GM13976 (cell line): ENCODE measurements at regions not wholly inside any gene's neighbourhood (a gene's known extent, or its start where the extent isn't known, plus 50 kb on each side); places are given as distances from the start of the nearest gene placed in this dataset.
A peak's percentile ranks its signal among the peaks of the same experiment; 100 is the strongest.

Experiments used
- DNase-seq: peaks from one replicate; pipeline ENCODE4 v3.0.0; 2012; ENCODE audit warnings: low spot score
- in situ Hi-C: fragments of 300-500 bp; cut with MboI; formaldehyde crosslinking; loops from one replicate; pipeline ENCODE4 v1.12.0; 2022; ENCODE audit warnings: low sequenced_read_pairs, mixed read lengths, inconsistent platforms; ENCODE audit not compliant: unreplicated experiment
- TF ChIP-seq, protein P1 (sequence below): IDR thresholded peaks from 2 replicates; pipeline ENCODE4 v1.5.1; 2012; ENCODE audit warnings: borderline replicate concordance, mild to moderate bottlenecking; ENCODE audit not compliant: insufficient read depth; ENCODE audit errors: extremely low read depth, missing control alignments, control extremely low read depth

GRCh38 chr12:31876568-31877424 lies 82.4 kb upstream of the RESF1 start:
- DNase-seq: no peak
- TF ChIP-seq, protein P1, sequence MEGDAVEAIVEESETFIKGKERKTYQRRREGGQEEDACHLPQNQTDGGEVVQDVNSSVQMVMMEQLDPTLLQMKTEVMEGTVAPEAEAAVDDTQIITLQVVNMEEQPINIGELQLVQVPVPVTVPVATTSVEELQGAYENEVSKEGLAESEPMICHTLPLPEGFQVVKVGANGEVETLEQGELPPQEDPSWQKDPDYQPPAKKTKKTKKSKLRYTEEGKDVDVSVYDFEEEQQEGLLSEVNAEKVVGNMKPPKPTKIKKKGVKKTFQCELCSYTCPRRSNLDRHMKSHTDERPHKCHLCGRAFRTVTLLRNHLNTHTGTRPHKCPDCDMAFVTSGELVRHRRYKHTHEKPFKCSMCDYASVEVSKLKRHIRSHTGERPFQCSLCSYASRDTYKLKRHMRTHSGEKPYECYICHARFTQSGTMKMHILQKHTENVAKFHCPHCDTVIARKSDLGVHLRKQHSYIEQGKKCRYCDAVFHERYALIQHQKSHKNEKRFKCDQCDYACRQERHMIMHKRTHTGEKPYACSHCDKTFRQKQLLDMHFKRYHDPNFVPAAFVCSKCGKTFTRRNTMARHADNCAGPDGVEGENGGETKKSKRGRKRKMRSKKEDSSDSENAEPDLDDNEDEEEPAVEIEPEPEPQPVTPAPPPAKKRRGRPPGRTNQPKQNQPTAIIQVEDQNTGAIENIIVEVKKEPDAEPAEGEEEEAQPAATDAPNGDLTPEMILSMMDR: no peak
- in situ Hi-C loops: no loop called here

DNA sequence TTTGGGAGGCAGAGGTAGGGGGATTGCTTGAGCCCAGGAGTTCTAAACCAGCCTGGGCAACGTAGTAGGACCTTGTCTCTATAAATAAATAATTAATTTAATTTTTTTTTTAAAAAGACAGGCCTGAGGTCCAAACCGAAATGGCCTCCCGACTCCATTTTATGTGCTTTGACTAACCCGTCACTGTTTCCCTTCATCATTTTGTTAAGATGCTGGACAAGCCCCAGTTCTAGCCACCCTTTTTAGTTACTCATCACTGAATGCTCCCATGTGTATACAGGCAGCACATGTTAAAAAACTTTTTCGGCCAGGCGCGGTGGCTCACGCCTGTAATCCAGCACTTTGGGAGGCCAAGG lies 83.6 kb upstream of the RESF1 start:
- in situ Hi-C loops: no loop called here
- TF ChIP-seq, protein P1: no peak
- DNase-seq: no peak

- TF ChIP-seq, protein P1: no peak
- peak; percentile 75 for DNase-seq
- in situ Hi-C loops: no loop called here
These were observed 84.1 kb upstream of the RESF1 start for GRCh38 chr12:31874961-31875608.

- in situ Hi-C loops: no loop called here
- no peak for DNase-seq
- TF ChIP-seq, protein P1: no peak
These were observed 86.2 kb upstream of the RESF1 start for GRCh38 chr12:31872831-31873604.

- TF ChIP-seq, protein P1: no peak
- DNase-seq: no peak
- in situ Hi-C loops: no loop called here
These were observed 89.2 kb upstream of the RESF1 start for GRCh38 chr12:31869972-31870371.

- DNase-seq: no peak
- in situ Hi-C loops: no loop called here
- TF ChIP-seq, protein P1: no peak
These were observed 90.2 kb upstream of the RESF1 start for GRCh38 chr12:31868965-31869364.
